Activated CD8-positive, alpha-beta T cell treated with anti-CD3 and anti-CD28 coated beads, Interleukin-2, amount 10 ng/mL, durations not matched to agents 7 days and 5 days (primary cell): ENCODE measurements at regions not wholly inside any gene's neighbourhood (a gene's known extent, or its start where the extent isn't known, plus 50 kb on each side); places are given as distances from the start of the nearest gene placed in this dataset.

Source experiments
- ATAC-seq: fragments of 150-1000 bp; cut with Tn5 transposase; one replicate; pipeline ENCODE4 v1.10.0; 2021; ENCODE audit warnings: moderate library complexity
- CTCF ChIA-PET: fragments of 350-600 bp; sonication (Branson Sonifier 250); formaldehyde crosslinking; loops from one replicate; lab custom pipeline; 2021; ENCODE audit warnings: antibody characterized with exemption; lab: Charles Lee
- POLR2A ChIA-PET: fragments of 350-600 bp; sonication (Branson Sonifier 250); formaldehyde crosslinking; loops from one replicate; lab custom pipeline; 2021; ENCODE audit warnings: antibody characterized with exemption; lab: Charles Lee
- DNase-seq: peaks from one replicate; pipeline ENCODE4 v3.0.0-alpha.2; 2020
- H3K27ac Mint-ChIP-seq: one replicate; pipeline ENCODE4 v1.8.0; 2021; ENCODE audit warnings: mild to moderate bottlenecking, mixed read lengths
- H3K27me3 Mint-ChIP-seq: one replicate; pipeline ENCODE4 v1.8.0; 2021; ENCODE audit warnings: low read depth, mixed read lengths
- H3K36me3 Mint-ChIP-seq: one replicate; pipeline ENCODE4 v1.8.0; 2021; ENCODE audit warnings: low read depth, mixed read lengths
- H3K4me1 Mint-ChIP-seq: one replicate; pipeline ENCODE4 v1.8.0; 2021; ENCODE audit warnings: low read depth, mixed read lengths
- H3K4me3 Mint-ChIP-seq: one replicate; pipeline ENCODE4 v1.8.0; 2021; ENCODE audit warnings: mild to moderate bottlenecking, mixed read lengths
- H3K9me3 Mint-ChIP-seq: one replicate; pipeline ENCODE4 v1.8.0; 2022; ENCODE audit warnings: mixed read lengths; ENCODE audit not compliant: insufficient read depth

GRCh38 chr15:79516646-79517045, 84.5 kb downstream of the MINAR1 start:
- Mint-ChIP-seq H3K4me1 (no peaks in the 10 kb centered on the region), H3K36me3 (no peaks in the 10 kb centered on the region), H3K9me3 (no peaks in the 10 kb centered on the region), H3K27me3 (peaks cover 3% of the 10 kb centered on the region), H3K27ac (no peak overlapping the region), H3K4me3 (no peak overlapping the region)
- DNase-seq (no peak), ATAC-seq (no peak)
- ChIA-PET CTCF (no interaction called here), POLR2A (no interaction called here)

GRCh38 chr15:79519628-79520027, 87.5 kb downstream of the MINAR1 start:
- no peaks in the 10 kb centered on the region for H3K4me1 Mint-ChIP-seq
- CTCF ChIA-PET = no interaction called here
- DNase-seq = no peak

GRCh38 chr15:79520654-79521053, 88.5 kb downstream of the MINAR1 start:
- Mint-ChIP-seq H3K27me3 (peaks cover 3% of the 10 kb centered on the region), H3K9me3 (no peaks in the 10 kb centered on the region), H3K4me1 (no peaks in the 10 kb centered on the region), H3K36me3 (no peaks in the 10 kb centered on the region), H3K4me3 (no peak overlapping the region), H3K27ac (no peak overlapping the region)
- ATAC-seq (no peak), DNase-seq (no peak)
- CTCF ChIA-PET = no interaction called here
- POLR2A ChIA-PET = no interaction called here

More at GRCh38 chr15:79519628-79520027, 87.5 kb downstream of the MINAR1 start:
- Mint-ChIP-seq H3K36me3 (no peaks in the 10 kb centered on the region), H3K4me3 (no peak overlapping the region), H3K9me3 (no peaks in the 10 kb centered on the region), H3K27ac (no peak overlapping the region), H3K27me3 (peaks cover 3% of the 10 kb centered on the region)
- ATAC-seq = no peak
- POLR2A ChIA-PET = no interaction called here

- CTCF ChIA-PET = no interaction called here
- H3K27me3 Mint-ChIP-seq = peaks cover 3% of the 10 kb centered on the region
- no peaks in the 10 kb centered on the region for H3K4me1 Mint-ChIP-seq
- no peaks in the 10 kb centered on the region for H3K9me3 Mint-ChIP-seq
- no peak overlapping the region for H3K4me3 Mint-ChIP-seq
- H3K36me3 Mint-ChIP-seq = no peaks in the 10 kb centered on the region
- H3K27ac Mint-ChIP-seq = no peak overlapping the region
- POLR2A ChIA-PET = no interaction called here
- ATAC-seq = no peak
- no peak for DNase-seq
Measured at GRCh38 chr15:79522656-79523055, 90.5 kb downstream of the MINAR1 start.

GRCh38 chr15:79523266-79523665, 91.1 kb downstream of the MINAR1 start:
- ChIA-PET CTCF (no interaction called here), POLR2A (no interaction called here)
- Mint-ChIP-seq H3K27ac (no peak overlapping the region), H3K27me3 (peaks cover 3% of the 10 kb centered on the region), H3K4me1 (no peaks in the 10 kb centered on the region), H3K9me3 (no peaks in the 10 kb centered on the region), H3K4me3 (no peak overlapping the region), H3K36me3 (no peaks in the 10 kb centered on the region)
- no peak for DNase-seq
- ATAC-seq = no peak

- Mint-ChIP-seq H3K4me1 (no peaks in the 10 kb centered on the region), H3K4me3 (no peak overlapping the region), H3K9me3 (no peaks in the 10 kb centered on the region), H3K36me3 (no peaks in the 10 kb centered on the region), H3K27me3 (peaks cover 6% of the 10 kb centered on the region), H3K27ac (no peak overlapping the region)
- CTCF ChIA-PET = no interaction called here
- ATAC-seq (no peak), DNase-seq (no peak)
- POLR2A ChIA-PET = no interaction called here
Measured at GRCh38 chr15:79524531-79524930, 92.4 kb downstream of the MINAR1 start.

- H3K4me3 Mint-ChIP-seq = no peak overlapping the region
- DNase-seq (no peak), ATAC-seq (no peak)
- H3K27ac Mint-ChIP-seq = no peak overlapping the region
- H3K4me1 Mint-ChIP-seq = no peaks in the 10 kb centered on the region
- no peaks in the 10 kb centered on the region for H3K9me3 Mint-ChIP-seq
- ChIA-PET CTCF (no interaction called here), POLR2A (no interaction called here)
- no peaks in the 10 kb centered on the region for H3K36me3 Mint-ChIP-seq
- H3K27me3 Mint-ChIP-seq = peaks cover 3% of the 10 kb centered on the region
Measured at GRCh38 chr15:79526376-79526775, 94.2 kb downstream of the MINAR1 start.

GRCh38 chr15:79527821-79528220, 95.7 kb downstream of the MINAR1 start:
- Mint-ChIP-seq H3K27me3 (peaks cover 3% of the 10 kb centered on the region), H3K36me3 (no peaks in the 10 kb centered on the region), H3K4me3 (no peak overlapping the region), H3K9me3 (no peaks in the 10 kb centered on the region), H3K4me1 (no peaks in the 10 kb centered on the region), H3K27ac (no peak overlapping the region)
- DNase-seq (no peak), ATAC-seq (no peak)
- ChIA-PET POLR2A (no interaction called here), CTCF (no interaction called here)

- Mint-ChIP-seq H3K36me3 (no peaks in the 10 kb centered on the region), H3K27ac (no peak overlapping the region), H3K4me3 (no peak overlapping the region), H3K27me3 (peaks cover 3% of the 10 kb centered on the region), H3K9me3 (no peaks in the 10 kb centered on the region), H3K4me1 (no peaks in the 10 kb centered on the region)
- DNase-seq (no peak), ATAC-seq (no peak)
- CTCF ChIA-PET = no interaction called here
- POLR2A ChIA-PET = no interaction called here
Measured at GRCh38 chr15:79529157-79529785, 97.1 kb downstream of the MINAR1 start.

GRCh38 chr15:79535536-79535935, 103.4 kb downstream of the MINAR1 start:
- ATAC-seq (no peak), DNase-seq (no peak)
- no peaks in the 10 kb centered on the region for H3K4me1 Mint-ChIP-seq
- CTCF ChIA-PET = no interaction called here
- H3K4me3 Mint-ChIP-seq = no peak overlapping the region
- no peaks in the 10 kb centered on the region for H3K36me3 Mint-ChIP-seq
- no peaks in the 10 kb centered on the region for H3K9me3 Mint-ChIP-seq
- no peaks in the 10 kb centered on the region for H3K27me3 Mint-ChIP-seq
- H3K27ac Mint-ChIP-seq = no peak overlapping the region
- POLR2A ChIA-PET = no interaction called here

- Mint-ChIP-seq H3K27me3 (no peaks in the 10 kb centered on the region), H3K9me3 (no peaks in the 10 kb centered on the region), H3K27ac (no peak overlapping the region), H3K36me3 (no peaks in the 10 kb centered on the region), H3K4me1 (no peaks in the 10 kb centered on the region), H3K4me3 (no peak overlapping the region)
- ATAC-seq (no peak), DNase-seq (no peak)
- POLR2A ChIA-PET = no interaction called here
- CTCF ChIA-PET = no interaction called here
Measured at GRCh38 chr15:79538527-79538926, 106.4 kb downstream of the MINAR1 start.

- H3K27ac Mint-ChIP-seq = no peak overlapping the region
- no peaks in the 10 kb centered on the region for H3K27me3 Mint-ChIP-seq
- H3K4me3 Mint-ChIP-seq = no peak overlapping the region
- ATAC-seq (no peak), DNase-seq (no peak)
- no peaks in the 10 kb centered on the region for H3K9me3 Mint-ChIP-seq
- H3K36me3 Mint-ChIP-seq = no peaks in the 10 kb centered on the region
- ChIA-PET CTCF (no interaction called here), POLR2A (no interaction called here)
- no peaks in the 10 kb centered on the region for H3K4me1 Mint-ChIP-seq
Measured at GRCh38 chr15:79539401-79539800, 107.3 kb downstream of the MINAR1 start.

- Mint-ChIP-seq H3K9me3 (no peaks in the 10 kb centered on the region), H3K27ac (no peak overlapping the region), H3K4me3 (no peak overlapping the region), H3K36me3 (no peaks in the 10 kb centered on the region), H3K4me1 (no peaks in the 10 kb centered on the region), H3K27me3 (no peaks in the 10 kb centered on the region)
- CTCF ChIA-PET = no interaction called here
- ATAC-seq (no peak), DNase-seq (no peak)
- POLR2A ChIA-PET = no interaction called here
Measured at GRCh38 chr15:79540551-79540950, 108.4 kb downstream of the MINAR1 start.
